Erythroblast (primary cell): ENCODE measurements at regions not wholly inside any gene's neighbourhood (a gene's known extent, or its start where the extent isn't known, plus 50 kb on each side); places are given as distances from the start of the nearest gene placed in this dataset.
A peak's percentile ranks its signal among the peaks of the same experiment; 100 is the strongest.

Source experiments
- DNase-seq, 2 experiments: peaks; one replicate each; lab custom pipeline; 2025; lab: John Stamatoyannopoulos, UW
- GATA1 ChIP-seq: IDR thresholded peaks from 2 replicates; pipeline ENCODE4 v1.6.1; 2011; ENCODE audit warnings: low read depth, mild to moderate bottlenecking, control low read depth, low read length, moderate library complexity
- POLR2A ChIP-seq: IDR thresholded peaks from 2 replicates; pipeline ENCODE4 v1.6.1; 2011; ENCODE audit warnings: mild to moderate bottlenecking, low read length

- DNase-seq: no peak
- TF ChIP-seq POLR2A: no peak
- no peak for TF ChIP-seq GATA1
These were observed 74.7 kb upstream of the GAP43 start for GRCh38 chr3:115548611-115549010.

GRCh38 chr3:115549071-115549470, 74.2 kb upstream of the GAP43 start:
- no peak for TF ChIP-seq GATA1
- TF ChIP-seq POLR2A: no peak
- DNase-seq: no peak

GRCh38 chr3:115550285-115550761, 73.0 kb upstream of the GAP43 start:
- TF ChIP-seq GATA1 (no peak), POLR2A (no peak)
- no peak for DNase-seq

- no peak for DNase-seq
- TF ChIP-seq GATA1: no peak
- TF ChIP-seq POLR2A: no peak
These were observed 72.3 kb upstream of the GAP43 start for GRCh38 chr3:115551016-115551415.

- TF ChIP-seq POLR2A: no peak
- TF ChIP-seq GATA1: no peak
- peak; percentile 1 to 46 for DNase-seq
These were observed 71.3 kb upstream of the GAP43 start for GRCh38 chr3:115552007-115552406.

GRCh38 chr3:115553796-115554486, 69.4 kb upstream of the GAP43 start:
- no peak for DNase-seq
- no peak for TF ChIP-seq GATA1
- no peak for TF ChIP-seq POLR2A

GRCh38 chr3:115554487-115554807, 68.9 kb upstream of the GAP43 start:
- no peak for TF ChIP-seq GATA1
- TF ChIP-seq POLR2A: no peak
- DNase-seq: no peak

GRCh38 chr3:115562636-115563267, 60.6 kb upstream of the GAP43 start:
- no peak for TF ChIP-seq POLR2A
- no peak for TF ChIP-seq GATA1

GRCh38 chr3:115563984-115564383, 59.3 kb upstream of the GAP43 start:
- TF ChIP-seq POLR2A (no peak), GATA1 (no peak)
- DNase-seq: no peak

More at GRCh38 chr3:115562636-115563267, 60.6 kb upstream of the GAP43 start:
- no peak for DNase-seq

GRCh38 chr3:115571413-115571812, 51.9 kb upstream of the GAP43 start:
- TF ChIP-seq GATA1 (no peak), POLR2A (no peak)
- DNase-seq: no peak
